ENCODE measurements at regions not wholly inside any gene's neighbourhood (a gene's known extent, or its start where the extent isn't known, plus 50 kb on each side); places are given as distances from the start of the nearest gene placed in this dataset.

GRCh38 chr2:156752042-156752441 is 315.9 kb downstream of the GPD2 start:
- intact Hi-C loops (cut with micrococcal nuclease): no loop called here
- Histone ChIP-seq H3K27ac (ENCODE audit: low read length in 2 of 2) (no peak overlapping the region), H3K9ac (ENCODE audit: low read length) (no peak overlapping the region), H3K36me3 (replicated peaks in 1 of 2; ENCODE audit: control extremely low read depth in 1 of 2, control insufficient read depth in 1 of 2, extremely low read depth in 1 of 2, insufficient read depth in 2 of 2, low read length in 1 of 2) (no peaks in the 10 kb centered on the region), H3K79me2 (ENCODE audit: control insufficient read depth, insufficient read depth, low read length) (no peaks in the 10 kb centered on the region), H4K20me1 (ENCODE audit: control insufficient read depth, insufficient read depth, low read length, poor library complexity, severe bottlenecking) (no peaks in the 10 kb centered on the region), H3K9me3 (ENCODE audit: control extremely low read depth in 1 of 3, control insufficient read depth in 2 of 3, insufficient read depth in 1 of 3, low read length in 2 of 3) (no peaks in the 10 kb centered on the region), H3K27me3 (replicated peaks in 1 of 4; ENCODE audit: control extremely low read depth in 1 of 4, control insufficient read depth in 3 of 4, insufficient read depth in 4 of 4, low read length in 3 of 4) (no peaks in the 10 kb centered on the region), H3K4me3 (ENCODE audit: control extremely low read depth in 1 of 5, extremely low read depth in 1 of 5, insufficient read depth in 1 of 5, low read depth in 2 of 5, low read length in 4 of 5) (no peak overlapping the region), H2AFZ (ENCODE audit: insufficient read depth, low read depth, low read length, poor library complexity, severe bottlenecking) (no peak overlapping the region), H3K4me2 (replicated peaks; ENCODE audit: low read depth, low read length, poor library complexity, severe bottlenecking) (no peak overlapping the region), H3K4me1 (ENCODE audit: control insufficient read depth in 2 of 2, insufficient read depth in 2 of 2, low read length in 2 of 2) (no peaks in the 10 kb centered on the region)
- H3K4me3 Mint-ChIP-seq: no peak overlapping the region
- no CpG with 5 or more reads among the region's 2 CpGs for WGBS (ENCODE audit: insufficient coverage)
- ATAC-seq (ENCODE audit: low read depth): no peak
- H3K27me3 Mint-ChIP-seq: no peaks in the 10 kb centered on the region
- ChIA-PET CTCF (no interaction called here), POLR2A (no interaction called here)
- no peak for DNase-seq
- no peaks in the 10 kb centered on the region for H3K9me3 Mint-ChIP-seq (ENCODE audit: insufficient read depth)
- no peak overlapping the region for H3K27ac Mint-ChIP-seq
- no peaks in the 10 kb centered on the region for H3K4me1 Mint-ChIP-seq
- no peak for TF ChIP-seq EZH2 (IDR thresholded peaks at IDR 0.05; ENCODE audit: borderline replicate concordance, insufficient read depth, low read depth, low read length, poor library complexity, severe bottlenecking)
- no peak for TF ChIP-seq CTCF (IDR thresholded peaks at IDR 0.05)

GRCh38 chr2:156753766-156754165 is 317.6 kb downstream of the GPD2 start:
- Histone ChIP-seq H3K4me2 (replicated peaks; ENCODE audit: low read depth, low read length, poor library complexity, severe bottlenecking) (no peak overlapping the region), H3K4me1 (ENCODE audit: control insufficient read depth in 2 of 2, insufficient read depth in 2 of 2, low read length in 2 of 2) (no peaks in the 10 kb centered on the region), H3K27ac (ENCODE audit: low read length in 2 of 2) (no peak overlapping the region), H3K79me2 (ENCODE audit: control insufficient read depth, insufficient read depth, low read length) (no peaks in the 10 kb centered on the region), H3K4me3 (ENCODE audit: control extremely low read depth in 1 of 5, extremely low read depth in 1 of 5, insufficient read depth in 1 of 5, low read depth in 2 of 5, low read length in 4 of 5) (no peak overlapping the region), H3K9me3 (ENCODE audit: control extremely low read depth in 1 of 3, control insufficient read depth in 2 of 3, insufficient read depth in 1 of 3, low read length in 2 of 3) (no peaks in the 10 kb centered on the region), H4K20me1 (ENCODE audit: control insufficient read depth, insufficient read depth, low read length, poor library complexity, severe bottlenecking) (no peaks in the 10 kb centered on the region), H2AFZ (ENCODE audit: insufficient read depth, low read depth, low read length, poor library complexity, severe bottlenecking) (no peak overlapping the region), H3K9ac (ENCODE audit: low read length) (no peak overlapping the region), H3K36me3 (replicated peaks in 1 of 2; ENCODE audit: control extremely low read depth in 1 of 2, control insufficient read depth in 1 of 2, extremely low read depth in 1 of 2, insufficient read depth in 2 of 2, low read length in 1 of 2) (no peaks in the 10 kb centered on the region), H3K27me3 (replicated peaks in 1 of 4; ENCODE audit: control extremely low read depth in 1 of 4, control insufficient read depth in 3 of 4, insufficient read depth in 4 of 4, low read length in 3 of 4) (no peaks in the 10 kb centered on the region)
- no peaks in the 10 kb centered on the region for H3K27me3 Mint-ChIP-seq
- no peaks in the 10 kb centered on the region for H3K9me3 Mint-ChIP-seq (ENCODE audit: insufficient read depth)
- ATAC-seq (ENCODE audit: low read depth): no peak
- H3K4me3 Mint-ChIP-seq: no peak overlapping the region
- no peak for DNase-seq
- WGBS (ENCODE audit: insufficient coverage): 83% methylated on average over 1 of the region's 1 CpG
- ChIA-PET CTCF (no interaction called here), POLR2A (no interaction called here)
- no peaks in the 10 kb centered on the region for H3K4me1 Mint-ChIP-seq
- intact Hi-C loops (cut with micrococcal nuclease): no loop called here
- H3K27ac Mint-ChIP-seq: no peak overlapping the region
- TF ChIP-seq EZH2 (IDR thresholded peaks at IDR 0.05; ENCODE audit: borderline replicate concordance, insufficient read depth, low read depth, low read length, poor library complexity, severe bottlenecking): no peak
- no peak for TF ChIP-seq CTCF (IDR thresholded peaks at IDR 0.05)

All from B cell (primary cell).